HG02981 (cell line): ENCODE measurements at regions not wholly inside any gene's neighbourhood (a gene's known extent, or its start where the extent isn't known, plus 50 kb on each side); places are given as distances from the start of the nearest gene placed in this dataset.
A peak's percentile ranks its signal among the peaks of the same experiment; 100 is the strongest.
"Not testable (repeated sequence)": the region's sequence is repeated elsewhere in the genome, so short reads cannot be mapped to it uniquely, and the experiment has no call there.

Experiments used
- ATAC-seq: cut with Tn5 transposase; IDR thresholded peaks from one replicate; pipeline ENCODE4 v1.9.1; 2021; ENCODE audit warnings: mild to moderate bottlenecking, moderate library complexity; ENCODE audit not compliant: unreplicated experiment

DNA sequence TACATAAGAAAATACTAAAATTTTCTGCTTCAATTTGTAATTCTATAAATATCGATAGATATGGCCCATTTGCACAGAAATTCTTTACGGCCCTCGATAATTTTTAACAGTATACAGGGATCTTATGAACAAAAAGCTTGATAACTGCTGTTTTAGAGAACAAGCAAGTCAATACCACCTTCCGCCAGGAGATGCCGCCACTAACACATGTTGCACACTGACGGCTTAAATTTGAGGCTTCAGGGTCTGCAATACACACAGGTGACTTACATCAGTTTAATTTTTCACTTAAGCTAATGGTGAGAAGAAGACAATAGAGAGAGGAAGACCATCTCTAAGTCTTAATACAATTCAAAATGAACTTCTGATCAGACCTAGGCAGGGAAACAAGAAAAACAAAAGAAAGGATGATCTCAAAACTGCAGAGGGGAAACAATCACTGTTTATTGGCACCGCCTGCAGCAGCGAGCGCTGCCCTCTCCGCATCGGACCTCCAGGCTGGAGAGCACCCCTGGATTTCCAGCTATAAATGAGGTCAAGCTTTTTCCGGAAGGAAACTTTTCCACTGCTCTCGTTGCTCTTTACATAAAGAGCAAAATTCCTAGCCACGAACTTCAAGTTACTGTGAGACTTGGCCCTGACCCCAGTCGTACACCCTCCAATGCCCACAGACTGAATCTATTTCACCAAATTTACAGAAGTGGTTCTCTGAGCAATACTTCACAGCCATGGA is 53.9 kb downstream of the OTOR start:
- peak; percentile 70 for ATAC-seq

DNA sequence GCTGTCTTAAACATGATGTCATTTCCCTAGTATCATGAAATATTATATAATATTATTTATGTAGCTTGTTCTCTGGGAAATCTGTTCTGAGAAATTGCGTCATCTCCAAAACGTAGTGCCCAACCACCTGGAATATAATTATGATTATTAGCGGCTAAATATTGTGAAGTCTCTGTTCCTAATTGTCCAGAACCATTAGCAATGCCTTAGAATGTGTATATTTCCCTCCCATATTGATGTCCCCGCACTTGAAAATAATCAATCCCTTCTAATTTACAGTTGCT is 54.4 kb downstream of the OTOR start:
- no peak for ATAC-seq

DNA sequence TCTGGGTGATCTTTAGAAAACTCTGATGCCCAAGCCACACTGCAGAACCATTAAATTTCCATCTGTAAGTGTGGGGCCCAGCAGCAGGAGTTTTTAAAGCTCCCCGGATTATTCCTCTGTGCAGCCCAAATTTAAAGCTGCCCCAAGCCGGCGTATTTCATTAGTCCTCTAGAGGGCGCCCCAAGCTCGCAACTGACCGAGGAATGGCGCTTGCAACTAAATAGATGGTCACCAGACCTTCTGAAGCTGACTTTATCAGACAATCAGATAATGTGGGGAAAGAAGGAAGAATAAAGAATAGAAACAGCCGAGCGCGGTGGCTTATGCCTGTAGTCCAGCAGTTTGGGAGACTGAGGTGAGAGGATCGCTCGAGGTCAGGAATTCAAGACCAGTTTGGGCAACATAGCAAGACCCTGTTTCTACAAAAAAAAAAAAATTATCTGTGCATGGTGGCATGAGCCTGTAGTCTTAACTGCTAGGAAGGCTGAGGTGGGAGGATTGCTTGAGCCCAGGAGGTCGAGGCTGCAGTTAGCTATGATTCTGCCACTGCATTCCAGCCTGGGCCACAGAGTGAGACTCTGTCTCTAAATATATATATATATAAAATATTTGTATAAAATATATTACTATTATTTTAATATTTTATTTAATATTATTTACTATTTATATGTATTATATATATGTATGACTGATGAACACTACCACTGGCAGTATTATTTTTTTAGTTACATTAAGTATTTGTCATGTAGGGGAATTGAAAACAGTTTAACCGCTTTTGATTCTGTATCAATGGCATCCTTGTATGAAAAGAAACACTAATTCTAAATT is 56.0 kb downstream of the OTOR start:
- peak; percentile 47 for ATAC-seq

DNA sequence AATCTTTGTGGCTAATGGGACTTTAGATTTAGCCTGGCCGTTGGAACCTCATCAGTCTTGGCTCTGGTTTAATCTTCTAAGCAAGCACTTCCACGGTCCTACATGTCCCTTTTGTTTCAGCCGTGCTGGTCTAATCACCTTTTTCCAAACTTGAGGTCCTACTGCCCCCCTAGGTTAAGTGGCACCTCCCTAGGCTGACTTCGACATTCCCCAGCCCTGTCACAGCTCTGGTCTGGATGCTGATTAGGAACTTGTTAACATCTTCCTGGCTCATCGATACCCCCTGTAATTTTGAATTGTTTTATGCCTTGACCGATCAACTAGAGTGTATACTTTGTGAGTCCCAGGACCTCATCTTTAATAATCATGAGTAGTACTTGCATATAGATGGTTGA is 56.6 kb downstream of the OTOR start:
- ATAC-seq, result no peak

DNA sequence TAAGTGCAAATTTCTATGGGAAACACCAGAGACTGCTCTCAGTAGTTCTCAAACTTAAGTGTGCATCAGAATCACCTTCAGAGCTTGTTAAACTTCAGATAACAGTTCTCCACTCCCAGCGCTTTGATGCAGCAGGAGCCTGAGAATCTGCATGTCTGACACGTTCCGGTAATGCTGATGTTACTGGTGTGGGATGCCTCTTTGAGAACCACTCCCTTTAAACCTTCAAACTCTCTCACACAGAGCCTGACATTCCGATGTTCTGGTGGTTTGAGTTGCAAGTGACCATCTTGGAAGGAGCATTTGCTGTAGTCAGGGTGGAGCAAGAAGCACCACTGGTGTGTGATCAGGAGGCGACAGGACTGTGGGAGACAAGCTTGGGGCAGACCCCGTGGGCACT is 57.9 kb downstream of the OTOR start:
- ATAC-seq, result no peak

DNA sequence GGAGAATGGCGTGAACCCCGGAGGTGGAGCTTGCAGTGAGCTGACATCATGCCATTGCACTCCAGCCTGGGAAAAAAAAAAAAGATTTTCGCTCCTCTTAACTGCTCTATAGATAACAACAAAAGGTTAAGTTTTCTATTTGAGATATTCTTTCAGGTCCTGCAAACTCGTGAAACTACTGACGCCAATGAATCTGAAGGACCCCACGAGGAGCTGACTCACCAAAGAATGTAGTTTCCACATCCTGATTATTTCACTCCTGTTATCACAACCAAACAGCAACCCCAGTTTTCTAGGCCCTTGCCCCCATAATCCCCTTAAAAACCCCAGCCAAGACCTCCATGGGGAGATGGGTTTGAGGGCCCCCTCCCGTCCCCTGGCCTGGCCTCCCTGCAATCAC is 58.7 kb downstream of the OTOR start:
- no peak for ATAC-seq

DNA sequence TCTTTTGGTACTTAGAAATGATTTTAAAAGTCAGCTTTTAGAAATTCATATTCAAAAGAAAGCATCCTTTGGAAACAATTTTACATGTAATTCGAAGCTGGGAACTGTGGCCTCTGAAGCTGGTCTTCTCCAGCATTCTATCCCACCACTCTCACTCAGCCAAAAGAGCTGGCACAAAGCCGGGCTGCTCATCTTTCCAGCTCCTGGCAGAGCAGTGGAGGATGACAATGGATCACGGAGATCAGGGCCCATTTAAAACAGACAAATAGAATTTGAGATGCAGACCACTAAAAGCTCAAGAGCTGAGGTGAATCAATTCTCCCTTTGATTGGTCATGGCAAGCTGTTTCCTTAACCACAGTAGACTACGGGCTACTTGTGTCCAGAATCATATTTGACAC is 60.6 kb downstream of the OTOR start:
- no peak for ATAC-seq

DNA sequence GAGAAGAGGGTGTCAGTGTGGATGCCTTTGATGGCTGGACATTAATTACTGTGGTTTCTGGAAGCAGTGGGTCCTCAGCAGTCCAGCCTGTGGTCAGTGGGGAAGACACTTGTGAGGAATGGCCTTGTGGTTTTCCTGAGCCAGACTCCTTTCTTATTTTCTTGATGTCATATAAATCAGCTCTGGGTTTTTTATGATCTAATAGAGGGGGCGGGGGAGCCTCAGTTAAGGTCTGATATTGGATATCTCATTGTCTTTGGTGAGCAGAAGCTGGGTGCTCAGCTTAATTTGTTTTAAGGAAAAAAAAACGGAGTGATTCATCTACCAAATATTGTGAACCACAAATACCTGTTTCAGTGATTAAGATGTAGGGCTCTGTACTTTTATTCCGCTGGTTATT is 62.1 kb downstream of the OTOR start:
- no peak for ATAC-seq

DNA sequence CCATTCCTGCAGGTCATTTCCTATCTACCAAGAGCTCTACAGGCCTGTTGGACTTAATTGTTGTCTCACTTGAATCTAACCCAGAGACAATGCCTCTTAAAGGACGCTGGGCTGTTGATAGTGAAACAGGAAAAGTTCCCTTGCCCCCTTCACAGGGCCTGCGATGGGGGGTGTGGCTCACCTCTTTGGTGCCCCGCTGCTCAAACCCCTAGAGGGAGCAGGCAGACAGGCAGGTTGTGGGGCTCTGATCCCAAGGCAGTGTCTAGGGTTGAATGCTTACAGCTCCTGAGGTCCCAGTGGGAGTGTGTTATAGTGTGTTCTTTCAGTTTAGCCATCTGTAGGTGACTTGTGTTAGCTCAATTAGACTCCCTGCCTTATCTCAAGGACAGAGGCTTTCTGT is 68.0 kb downstream of the OTOR start:
- ATAC-seq, result no peak

DNA sequence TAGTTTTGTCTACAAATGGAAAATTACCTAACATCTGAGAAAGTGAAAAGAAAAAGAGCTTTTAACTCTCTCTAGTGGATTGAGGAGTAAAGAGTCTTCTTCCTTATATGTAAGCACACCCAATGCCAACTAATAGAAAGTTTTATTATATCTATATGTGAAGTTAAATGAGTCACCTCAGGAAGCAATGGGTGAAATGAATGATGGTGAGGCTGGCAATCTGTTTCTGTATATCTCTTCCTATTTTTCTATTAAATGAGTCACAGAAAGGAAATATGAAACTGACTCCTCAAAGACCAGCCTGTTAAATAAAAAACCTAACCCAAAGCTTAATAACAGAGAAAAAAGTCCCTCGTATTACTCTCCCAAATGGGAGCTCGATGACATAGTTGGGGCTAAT is 71.3 kb downstream of the OTOR start:
- ATAC-seq, result no peak

DNA sequence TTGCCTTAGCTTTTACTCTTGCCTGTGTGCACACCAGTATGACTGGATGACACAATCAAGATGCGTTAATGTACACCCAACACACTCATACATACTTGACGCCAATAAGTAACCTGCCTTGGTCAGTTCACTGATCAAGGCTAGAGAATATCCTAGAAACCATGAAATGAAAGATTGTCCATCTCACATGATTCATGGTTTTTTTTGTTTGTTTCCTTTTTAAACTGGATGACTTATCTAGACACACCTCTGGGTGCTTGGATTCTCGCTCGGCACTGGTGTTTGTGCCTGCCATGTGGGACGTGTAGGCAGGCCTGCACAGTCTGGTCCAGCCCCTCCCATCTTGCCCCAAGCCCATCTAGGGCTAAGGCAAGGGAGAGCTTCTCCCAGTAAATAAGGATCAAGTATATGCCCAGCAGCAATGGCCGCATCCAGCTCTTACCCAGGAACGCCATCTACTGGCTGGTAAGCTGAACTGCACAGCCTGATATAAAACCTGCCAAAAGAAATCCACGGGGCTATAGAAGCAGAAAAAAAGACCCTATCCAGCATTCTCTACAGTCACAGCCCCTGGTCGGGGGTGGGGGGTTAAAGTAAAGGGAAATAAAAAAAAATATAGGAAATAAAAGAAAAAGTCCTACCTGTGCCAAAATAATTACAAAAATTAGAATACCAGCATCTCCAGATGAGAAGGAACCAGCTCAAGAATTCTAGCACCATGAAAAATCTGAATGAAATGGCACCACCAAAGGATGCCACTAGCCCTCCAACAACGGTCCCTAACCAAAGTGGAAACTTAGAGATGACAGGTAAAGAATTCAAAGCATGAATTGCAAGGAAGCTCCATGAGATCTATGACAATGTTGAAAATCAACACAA is 73.3 kb downstream of the OTOR start:
- ATAC-seq, result peak; percentile 88

DNA sequence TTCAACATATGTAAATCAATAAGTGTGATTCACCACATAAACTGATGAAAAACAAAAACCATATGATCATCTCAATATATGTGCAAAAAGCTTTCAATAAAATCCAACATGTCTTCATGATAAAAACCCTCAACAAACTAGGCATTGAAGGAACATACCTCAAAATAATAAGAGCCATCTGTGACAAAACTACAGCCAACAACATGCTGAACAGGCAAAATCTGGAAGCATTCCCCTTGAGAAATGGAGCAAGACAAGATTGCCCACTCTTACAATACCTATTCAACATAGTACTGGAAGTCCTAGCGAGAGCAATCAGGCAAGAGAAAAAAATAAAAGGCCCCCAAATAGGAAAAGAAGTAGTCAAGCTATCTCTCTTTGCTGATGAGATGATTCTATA is 76.5 kb downstream of the OTOR start:
- ATAC-seq, result no peak

DNA sequence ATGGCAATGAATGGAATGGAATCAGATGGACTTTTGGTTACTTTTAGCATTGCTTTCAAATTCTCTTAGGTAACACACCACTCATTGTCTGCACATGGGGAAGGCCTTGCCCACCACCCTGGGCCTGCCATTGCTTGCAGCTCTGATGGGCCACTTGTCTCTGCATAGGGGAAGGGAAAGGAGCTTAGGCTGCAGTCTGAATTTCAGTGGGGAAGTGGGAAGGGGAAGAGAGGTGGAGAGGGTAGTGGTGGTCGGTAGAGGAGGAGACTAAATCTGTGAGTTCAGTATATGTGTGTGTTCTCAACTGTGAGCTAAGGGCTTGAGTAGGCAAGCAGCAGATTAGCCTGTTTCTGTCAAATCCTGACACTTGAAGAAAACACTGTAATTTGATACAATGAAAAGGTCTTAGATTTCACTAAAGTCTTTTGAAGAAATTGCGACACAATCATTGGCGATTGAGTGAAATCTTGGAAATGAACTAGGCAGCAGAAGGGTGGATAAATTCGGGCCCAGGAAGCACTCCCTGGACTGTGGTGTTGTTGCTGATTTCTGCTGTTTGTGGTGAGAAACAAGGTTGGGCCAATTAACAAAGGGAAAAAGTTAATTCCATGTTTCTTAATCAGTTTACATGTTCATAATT is 80.6 kb downstream of the OTOR start:
- ATAC-seq, result no peak

DNA sequence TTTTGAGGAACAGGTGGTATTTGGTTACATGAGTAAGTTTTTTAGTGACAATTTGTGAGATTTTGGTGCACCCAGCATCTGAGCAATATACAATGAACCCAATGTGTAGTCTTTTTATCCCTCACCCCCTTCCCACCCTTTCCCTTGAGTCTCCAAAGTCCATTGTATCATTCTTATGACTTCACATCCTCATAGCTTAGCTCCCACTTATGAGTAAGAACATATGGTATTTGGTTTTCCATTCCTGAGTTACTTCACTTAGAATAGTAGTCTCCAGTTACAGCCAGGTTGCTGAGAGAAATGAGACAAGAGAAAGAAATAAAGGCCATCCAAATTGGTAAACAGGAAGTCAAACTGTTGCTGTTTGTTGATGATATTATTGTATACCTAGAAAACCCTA is 87.5 kb downstream of the OTOR start:
- ATAC-seq, result not testable (repeated sequence)

DNA sequence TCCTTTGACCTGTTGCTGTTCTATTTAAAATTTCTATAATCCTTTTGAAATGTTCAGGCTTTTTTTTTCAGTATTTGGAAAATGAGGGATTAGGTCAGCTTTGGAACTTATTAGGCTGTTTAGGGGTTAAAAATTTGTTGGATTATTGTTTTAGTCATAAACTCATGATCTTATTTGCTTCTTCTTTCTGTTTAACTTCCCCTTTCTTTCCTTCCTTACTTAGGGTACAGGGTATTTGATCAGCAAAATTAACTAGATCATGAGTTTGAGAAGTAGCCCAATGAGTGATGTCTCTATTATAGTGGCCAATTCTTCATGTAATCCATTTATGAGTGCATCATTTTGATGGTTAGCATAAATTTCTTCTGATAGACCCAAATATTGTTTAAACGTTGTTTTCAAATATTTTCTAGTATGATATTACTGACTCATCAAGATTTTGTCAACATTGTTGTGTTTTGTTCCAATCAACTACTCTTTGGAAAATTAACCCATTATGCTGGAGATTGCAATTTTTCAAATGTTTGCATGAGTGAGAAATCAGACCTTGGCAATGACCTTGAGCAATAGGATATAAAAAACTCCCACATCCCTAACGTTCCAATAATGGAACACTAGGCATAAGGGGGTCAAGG is 94.4 kb downstream of the OTOR start:
- ATAC-seq, result no peak

DNA sequence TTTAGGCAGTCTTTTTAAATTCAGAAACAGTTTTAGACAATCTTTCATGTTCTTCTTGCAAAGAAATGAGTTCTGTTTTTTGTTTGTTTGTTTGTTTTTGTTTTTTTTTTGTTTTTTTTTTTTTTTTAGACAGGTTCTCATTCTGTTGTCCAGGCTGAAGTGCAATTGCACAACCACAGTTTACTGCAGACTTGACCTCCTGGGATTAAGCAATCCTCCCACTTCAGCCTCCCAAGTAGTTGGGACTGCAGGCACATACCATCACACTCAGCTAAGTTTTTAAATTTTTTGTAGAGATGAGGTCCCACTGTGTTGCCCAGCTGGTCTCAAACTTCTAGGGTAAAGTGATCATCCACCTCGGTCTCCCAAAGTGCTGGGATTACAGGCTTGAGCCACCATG is 96.2 kb downstream of the OTOR start:
- no peak for ATAC-seq

DNA sequence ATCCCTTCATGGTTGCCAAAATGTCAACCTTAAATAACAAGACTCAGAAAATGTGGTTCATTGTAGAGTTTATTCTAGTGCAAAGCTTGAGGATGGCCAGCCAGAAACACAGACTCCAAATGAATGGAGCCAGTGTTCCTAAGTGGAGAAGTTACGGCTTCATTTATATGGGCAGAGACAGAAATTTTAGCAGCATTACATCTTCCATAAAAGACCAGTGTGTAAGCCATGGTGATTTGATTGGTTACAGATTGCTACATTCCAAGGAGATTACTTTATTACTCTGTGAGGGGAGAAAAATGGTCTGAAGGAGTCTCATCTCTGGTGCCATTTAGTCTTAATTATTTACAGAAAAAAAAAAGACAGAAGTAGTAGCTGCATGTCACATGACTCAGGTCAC is 97.8 kb downstream of the OTOR start:
- no peak for ATAC-seq

DNA sequence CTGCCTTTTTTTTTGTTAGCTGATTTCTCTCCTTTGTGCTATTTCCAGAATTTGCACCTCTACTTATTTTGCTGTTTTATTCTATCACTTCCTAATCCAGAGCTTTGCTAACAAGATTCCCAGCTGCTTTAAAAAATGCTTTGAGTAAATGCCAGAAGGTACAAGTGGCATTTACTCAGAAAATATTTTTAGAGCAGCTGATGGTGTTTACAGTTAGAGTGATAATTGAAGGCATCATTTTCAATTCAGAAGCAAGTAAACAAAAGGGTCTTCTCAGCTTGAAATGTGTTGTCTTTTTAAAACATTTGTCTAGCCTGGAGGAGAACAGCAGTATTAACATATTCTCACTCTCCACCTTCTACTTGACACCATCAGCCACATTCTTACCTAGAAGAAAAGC is 99.9 kb downstream of the OTOR start:
- no peak for ATAC-seq

DNA sequence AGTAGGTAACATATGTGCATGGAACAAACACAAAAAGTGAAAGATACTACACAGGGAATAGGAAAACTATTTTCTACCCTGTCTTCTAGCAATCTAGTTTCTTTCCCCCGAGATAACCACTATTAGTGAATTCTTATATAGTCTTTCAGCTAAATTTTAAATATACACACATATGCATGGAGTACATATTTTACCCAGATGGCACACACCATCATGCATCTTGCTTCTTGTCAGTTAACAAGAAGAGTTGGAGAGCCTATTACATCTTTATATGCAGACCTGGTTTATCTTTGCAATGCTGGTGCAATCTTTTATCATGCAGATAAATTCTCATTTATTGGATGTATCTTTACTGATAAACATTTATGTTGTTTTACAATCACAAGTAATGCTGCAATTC is 100.4 kb downstream of the OTOR start:
- ATAC-seq, result no peak

DNA sequence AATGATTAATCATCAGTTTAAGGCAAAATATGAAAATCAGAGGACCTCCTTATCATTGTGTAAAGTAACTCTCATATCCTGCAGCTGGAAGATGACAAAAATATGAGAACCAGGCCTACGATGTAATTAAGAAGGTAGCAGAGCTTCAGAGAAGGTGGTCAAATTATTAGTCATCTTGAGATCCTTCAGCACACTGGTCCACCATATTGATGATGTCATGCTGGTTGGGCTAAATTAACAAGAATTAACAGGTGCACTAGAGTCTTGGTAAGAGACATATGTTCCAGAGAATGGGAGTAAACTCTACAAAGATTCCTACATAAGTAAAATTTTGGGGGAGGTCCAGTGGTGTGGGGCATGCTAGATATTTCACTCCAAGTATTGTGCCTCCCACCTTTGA is 112.8 kb downstream of the OTOR start:
- no peak for ATAC-seq

DNA sequence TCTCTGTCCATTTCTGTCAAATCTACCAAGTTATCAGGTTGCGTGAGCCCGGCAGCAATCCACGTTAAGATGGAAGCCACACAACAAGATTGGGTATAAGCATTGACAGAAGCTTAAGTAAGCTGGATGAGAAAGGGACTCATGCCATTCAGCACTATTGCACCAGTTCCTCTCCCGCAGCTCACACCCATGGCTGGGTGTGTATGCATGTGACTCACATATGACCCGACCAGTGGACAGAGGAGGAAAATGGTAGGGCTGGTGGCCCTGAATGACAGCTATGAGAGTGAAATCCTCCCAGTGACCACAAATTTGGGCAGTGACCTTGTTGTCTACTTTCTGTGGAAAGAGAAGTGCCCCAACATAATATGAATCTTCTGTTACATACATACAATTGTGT is 113.5 kb downstream of the OTOR start:
- no peak for ATAC-seq
